NCI-H1417 (cell line): ENCODE measurements at regions not wholly inside any gene's neighbourhood (a gene's known extent, or its start where the extent isn't known, plus 50 kb on each side); places are given as distances from the start of the nearest gene placed in this dataset.
A peak's percentile ranks its signal among the peaks of the same experiment; 100 is the strongest.

ENCODE experiments used
- DNase-seq, 3 experiments: peaks; one replicate each; lab custom pipeline; 2025; lab: John Stamatoyannopoulos, UW

GRCh38 chr1:220410611-220411010 lies 117.3 kb upstream of the MARK1 start:
- DNase-seq = no peak

- DNase-seq = no peak
Observed at GRCh38 chr1:220409771-220410595, 118.0 kb upstream of the MARK1 start.

GRCh38 chr1:220407191-220407590 lies 120.7 kb upstream of the MARK1 start:
- DNase-seq = no peak

- DNase-seq = no peak
Observed at GRCh38 chr1:220398238-220398637, 126.0 kb upstream of the RAB3GAP2 start.

- DNase-seq = no peak
Observed at GRCh38 chr1:220391491-220391890, 119.2 kb upstream of the RAB3GAP2 start.

- DNase-seq = peak in 1 of 3 experiments; percentile 8
Observed at GRCh38 chr1:220389634-220390033, 117.4 kb upstream of the RAB3GAP2 start.

- no peak for DNase-seq
Observed at GRCh38 chr1:220386494-220387195, 114.4 kb upstream of the RAB3GAP2 start.

- no peak for DNase-seq
Observed at GRCh38 chr1:220385158-220385557, 112.9 kb upstream of the RAB3GAP2 start.

- DNase-seq = no peak
Observed at GRCh38 chr1:220382994-220383393, 110.7 kb upstream of the RAB3GAP2 start.

- no peak for DNase-seq
Observed at GRCh38 chr1:220380885-220381284, 108.6 kb upstream of the RAB3GAP2 start.

- DNase-seq = no peak
Observed at GRCh38 chr1:220378571-220379302, 106.5 kb upstream of the RAB3GAP2 start.

- no peak for DNase-seq
Observed at GRCh38 chr1:220375715-220376114, 103.5 kb upstream of the RAB3GAP2 start.

- DNase-seq = no peak
Observed at GRCh38 chr1:220374449-220374848, 102.2 kb upstream of the RAB3GAP2 start.

- no peak for DNase-seq
Observed at GRCh38 chr1:220372451-220372850, 100.2 kb upstream of the RAB3GAP2 start.

- peak in 1 of 3 experiments; percentile 13 for DNase-seq
Observed at GRCh38 chr1:220371324-220371723, 99.1 kb upstream of the RAB3GAP2 start.

GRCh38 chr1:220370041-220370700 lies 97.9 kb upstream of the RAB3GAP2 start:
- DNase-seq = peak in 2 of 3 experiments; percentile 13 to 43

- DNase-seq = no peak
Observed at GRCh38 chr1:220369511-220369910, 97.3 kb upstream of the RAB3GAP2 start.

- peak in 1 of 3 experiments; percentile 13 for DNase-seq
Observed at GRCh38 chr1:220368352-220369265, 96.4 kb upstream of the RAB3GAP2 start.

- no peak for DNase-seq
Observed at GRCh38 chr1:220367833-220368232, 95.6 kb upstream of the RAB3GAP2 start.

- no peak for DNase-seq
Observed at GRCh38 chr1:220366269-220366668, 94.0 kb upstream of the RAB3GAP2 start.
